Stomach (tissue), 8 donors: ENCODE measurements at regions not wholly inside any gene's neighbourhood (a gene's known extent, or its start where the extent isn't known, plus 50 kb on each side); places are given as distances from the start of the nearest gene placed in this dataset.

Experiments used
- DNase-seq, 2 donors: peaks; one replicate each; pipeline versions ENCODE4 v3.0.0 to v3.0.0-alpha.2; 2013 to 2019
- H3K27ac ChIP-seq, 5 donors: fragments of 200-600 bp in 4 of 5; sonication (generic) in 4 of 5; one replicate each; pipeline ENCODE4 v1.5.1; 2013 to 2019; ENCODE audit warnings: mild to moderate bottlenecking in 1 of 5, moderate library complexity in 1 of 5
- H3K27me3 ChIP-seq, 3 donors: fragments of 200-600 bp; sonication (generic); one replicate each; pipeline ENCODE4 v1.5.1; 2017 to 2019; ENCODE audit warnings: mixed run types in 1 of 3
- H3K36me3 ChIP-seq, 4 donors: fragments of 200-600 bp; sonication (generic); 1 replicate in 3 of 4; 2 replicates in 1 of 4; pipeline ENCODE4 v1.5.1; 2016 to 2019
- H3K4me1 ChIP-seq, 4 donors: fragments of 200-600 bp; sonication (generic); one replicate each; pipeline ENCODE4 v1.5.1; 2016 to 2019
- H3K4me3 ChIP-seq, 4 donors: fragments of 200-600 bp; sonication (generic) in 3 of 4; one replicate each; pipeline ENCODE4 v1.5.1; 2016 to 2019; ENCODE audit warnings: mild to moderate bottlenecking in 1 of 4
- H3K9me3 ChIP-seq, 4 donors: fragments of 200-600 bp; sonication (generic); one replicate each; pipeline ENCODE4 v1.5.1; 2016 to 2019
- EP300 ChIP-seq: sonication (generic); formaldehyde crosslinking; IDR thresholded peaks from one replicate; pipeline ENCODE4 v1.6.1; 2017; ENCODE audit warnings: antibody characterized with exemption
- POLR2A ChIP-seq, 4 donors: fragments of 450-650 bp; IDR thresholded peaks; one replicate each; pipeline ENCODE4 v1.6.1; 2016; ENCODE audit warnings: antibody characterized with exemption in 4 of 4, control low read depth in 2 of 4, mild to moderate bottlenecking in 1 of 4, moderate library complexity in 1 of 4
- POLR2AphosphoS5 ChIP-seq, 3 donors: sonication (generic); formaldehyde crosslinking; IDR thresholded peaks; one replicate each; pipeline ENCODE4 v1.6.1; 2016; ENCODE audit warnings: antibody characterized with exemption in 3 of 3
- WGBS, 5 donors: extraction: QIAGEN DNeasy Blood & Tissue Kit in 3 of 5; methylation state at CpG; one replicate each; pipeline versions ENCODE4 v1.1.5 to v1.1.7; 2013 to 2018; 5-methylcytosine and 5-hydroxymethylcytosine counted together
- intact Hi-C: fragments of 100-400 bp; cut with DNase I; formaldehyde crosslinking; loops from one replicate; pipeline ENCODE4 v1.15.1; 2023; ENCODE audit warnings: low total_unique reads
- TF ChIP-seq, protein P1 (sequence below), 7 experiments: fragments of 450-650 bp in 4 of 7; fragments of 200-600 bp in 3 of 7; sonication (generic) in 3 of 7; IDR thresholded peaks; one replicate each; pipeline ENCODE4 v1.5.1; 2016 to 2019; ENCODE audit warnings: antibody characterized with exemption in 7 of 7, control low read depth in 2 of 7, mild to moderate bottlenecking in 1 of 7
- donor health status: healthy with polysubstance abuse.
- donor health status: Bipolar disorder and iron deficiency.
- donor health status: healthy.

DNA sequence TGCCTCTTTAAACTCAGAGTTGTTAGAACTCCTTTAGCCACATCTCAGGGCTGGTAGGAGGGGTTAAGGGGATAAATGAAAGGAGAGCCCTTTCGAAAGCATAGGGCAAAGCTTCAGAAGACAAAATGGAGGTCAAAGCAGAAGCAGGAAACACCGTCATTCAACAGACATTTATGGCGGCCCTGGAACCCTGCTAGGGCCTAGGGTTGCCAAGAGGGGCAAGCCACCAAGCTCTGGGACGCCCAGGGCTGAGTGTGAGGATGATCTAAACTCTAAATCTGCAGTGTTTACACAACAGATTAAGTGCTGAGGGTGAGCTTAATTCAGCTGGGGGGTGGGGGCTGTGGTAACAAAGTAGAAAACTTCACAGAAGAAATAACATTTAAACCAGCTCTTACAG is 79.0 kb upstream of the NFE2L3 start:
- H3K36me3 ChIP-seq = no peaks in the 10 kb centered on the region
- no peaks in the 10 kb centered on the region for H3K9me3 ChIP-seq
- no peak overlapping the region for H3K27ac ChIP-seq
- 65 to 78% (median 73%) methylated on average over 4 of the region's 4 CpGs for WGBS, 5 donors
- TF ChIP-seq EP300 = no peak
- no peak for TF ChIP-seq POLR2AphosphoS5 (IDR thresholded peaks at IDR 0.05)
- TF ChIP-seq POLR2A (IDR thresholded peaks at IDR 0.05) = no peak
- TF ChIP-seq, protein P1, sequence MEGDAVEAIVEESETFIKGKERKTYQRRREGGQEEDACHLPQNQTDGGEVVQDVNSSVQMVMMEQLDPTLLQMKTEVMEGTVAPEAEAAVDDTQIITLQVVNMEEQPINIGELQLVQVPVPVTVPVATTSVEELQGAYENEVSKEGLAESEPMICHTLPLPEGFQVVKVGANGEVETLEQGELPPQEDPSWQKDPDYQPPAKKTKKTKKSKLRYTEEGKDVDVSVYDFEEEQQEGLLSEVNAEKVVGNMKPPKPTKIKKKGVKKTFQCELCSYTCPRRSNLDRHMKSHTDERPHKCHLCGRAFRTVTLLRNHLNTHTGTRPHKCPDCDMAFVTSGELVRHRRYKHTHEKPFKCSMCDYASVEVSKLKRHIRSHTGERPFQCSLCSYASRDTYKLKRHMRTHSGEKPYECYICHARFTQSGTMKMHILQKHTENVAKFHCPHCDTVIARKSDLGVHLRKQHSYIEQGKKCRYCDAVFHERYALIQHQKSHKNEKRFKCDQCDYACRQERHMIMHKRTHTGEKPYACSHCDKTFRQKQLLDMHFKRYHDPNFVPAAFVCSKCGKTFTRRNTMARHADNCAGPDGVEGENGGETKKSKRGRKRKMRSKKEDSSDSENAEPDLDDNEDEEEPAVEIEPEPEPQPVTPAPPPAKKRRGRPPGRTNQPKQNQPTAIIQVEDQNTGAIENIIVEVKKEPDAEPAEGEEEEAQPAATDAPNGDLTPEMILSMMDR (IDR thresholded peaks at IDR 0.05) = no peak
- peaks cover 0 to 40% (median 6%) of the 10 kb centered on the region in 3 donors for H3K27me3 ChIP-seq
- intact Hi-C loops = no loop called here
- DNase-seq = no peak
- H3K4me1 ChIP-seq = no peaks in the 10 kb centered on the region
- no peak overlapping the region for H3K4me3 ChIP-seq

DNA sequence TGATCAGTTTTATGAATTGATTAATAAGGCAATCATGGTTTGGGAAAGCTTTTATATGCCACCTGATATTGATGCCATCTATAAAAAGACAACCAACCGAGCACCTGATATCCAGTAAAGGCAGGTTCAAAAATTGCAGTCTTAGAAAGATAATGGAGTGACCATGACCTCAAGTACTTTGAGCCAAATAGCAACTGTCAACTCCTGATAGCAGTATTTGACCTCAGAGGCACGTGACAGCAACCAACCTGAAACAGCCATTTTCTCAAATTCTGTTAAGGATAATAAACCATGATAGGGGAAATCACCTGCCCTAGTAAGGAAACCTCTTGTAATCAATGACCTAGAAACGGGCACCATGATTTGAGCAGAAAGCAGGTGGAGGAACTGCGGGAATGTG is 77.1 kb upstream of the NFE2L3 start:
- intact Hi-C loops = no loop called here
- WGBS, 5 donors = 69 to 79% (median 74%) methylated on average over 4 of the region's 4 CpGs
- no peak for DNase-seq
- no peak overlapping the region for H3K4me3 ChIP-seq
- H3K9me3 ChIP-seq = no peaks in the 10 kb centered on the region
- H3K4me1 ChIP-seq = peaks cover 0 to 11% (median 9%) of the 10 kb centered on the region in 4 donors
- no peaks in the 10 kb centered on the region for H3K36me3 ChIP-seq
- H3K27ac ChIP-seq = no peak overlapping the region
- H3K27me3 ChIP-seq = peaks cover 0 to 57% (median 15%) of the 10 kb centered on the region in 3 donors
- TF ChIP-seq EP300 (no peak), POLR2AphosphoS5 (IDR thresholded peaks at IDR 0.05) (no peak), POLR2A (IDR thresholded peaks at IDR 0.05) (no peak)
- TF ChIP-seq, protein P1 (IDR thresholded peaks at IDR 0.05) = no peak

GRCh38 chr7:26076691-26077090 is 75.3 kb upstream of the NFE2L3 start:
- no peak for TF ChIP-seq EP300
- no peak for TF ChIP-seq POLR2A (IDR thresholded peaks at IDR 0.05)
- intact Hi-C loops = no loop called here
- 71 to 89% (median 88%) methylated on average over 6 of the region's 6 CpGs for WGBS, 5 donors
- Histone ChIP-seq H3K27ac (no peak overlapping the region), H3K27me3 (peaks cover 0 to 71% (median 15%) of the 10 kb centered on the region in 3 donors), H3K9me3 (no peaks in the 10 kb centered on the region), H3K4me1 (peaks cover 0 to 11% (median 9%) of the 10 kb centered on the region in 4 donors), H3K36me3 (no peaks in the 10 kb centered on the region), H3K4me3 (no peak overlapping the region)
- no peak for DNase-seq

DNA sequence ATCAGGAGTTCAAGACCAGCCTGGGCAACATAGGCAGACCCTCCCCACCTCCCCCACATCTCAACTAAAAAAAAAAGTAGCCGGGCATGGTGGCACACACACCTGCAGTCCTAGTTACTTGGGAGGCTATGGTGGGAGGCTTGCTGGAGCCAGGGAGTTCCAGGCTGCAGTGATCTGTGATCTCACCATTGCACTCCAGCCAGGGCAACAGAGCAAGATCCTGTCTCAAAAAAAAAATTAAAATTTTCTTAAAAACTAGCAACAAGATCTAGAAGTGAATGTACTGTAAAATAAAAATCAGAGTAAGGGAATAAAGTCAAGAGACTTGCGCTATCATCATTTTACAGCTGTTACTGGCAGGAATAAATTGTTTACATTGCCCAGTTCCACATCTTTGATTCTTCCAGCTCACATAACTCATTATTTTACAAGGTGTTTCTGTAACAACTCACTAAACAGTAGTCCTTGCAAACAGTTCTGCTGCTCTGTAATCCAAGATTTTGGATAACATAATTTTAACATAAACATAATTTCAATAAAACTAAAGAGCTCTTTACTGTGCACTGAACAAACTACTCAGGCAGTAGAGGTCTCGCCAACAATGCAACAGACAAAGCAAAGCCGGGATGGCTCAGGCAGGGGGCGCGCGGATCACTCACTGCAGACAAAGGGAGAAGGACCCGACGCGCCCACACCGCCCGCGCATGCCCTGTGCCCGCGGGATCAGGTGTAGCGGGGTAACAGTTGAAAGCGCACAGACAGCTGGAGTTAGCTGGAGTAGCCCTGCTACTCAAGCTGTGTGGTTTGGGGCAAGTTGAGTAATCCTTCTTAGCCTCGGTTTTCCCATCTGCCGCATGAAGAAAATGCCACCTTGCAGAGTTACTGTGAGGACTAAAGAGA is 73.3 kb upstream of the NFE2L3 start:
- intact Hi-C loops = no loop called here
- TF ChIP-seq, protein P1 (IDR thresholded peaks at IDR 0.05) = peak in 2 of 7 experiments; percentile 2 to 12
- TF ChIP-seq EP300 (no peak), POLR2AphosphoS5 (IDR thresholded peaks at IDR 0.05) (no peak), POLR2A (IDR thresholded peaks at IDR 0.05) (no peak)
- H3K4me1 ChIP-seq = peaks cover 0 to 11% (median 9%) of the 10 kb centered on the region in 4 donors
- H3K27ac ChIP-seq = no peak overlapping the region
- WGBS, 5 donors = 11 to 15% (median 14%) methylated on average over 19 of the region's 19 CpGs
- DNase-seq = peak; percentile 65 to 86
- H3K4me3 ChIP-seq = no peak overlapping the region
- H3K27me3 ChIP-seq = peaks cover 0 to 73% (median 15%) of the 10 kb centered on the region in 3 donors
- H3K9me3 ChIP-seq = no peaks in the 10 kb centered on the region
- H3K36me3 ChIP-seq = no peaks in the 10 kb centered on the region
